NCI-H1105 (cell line): ENCODE measurements at regions not wholly inside any gene's neighbourhood (a gene's known extent, or its start where the extent isn't known, plus 50 kb on each side); places are given as distances from the start of the nearest gene placed in this dataset.

Experiments used
- DNase-seq: peaks from one replicate; lab custom pipeline; 2025; lab: John Stamatoyannopoulos, UW

DNA sequence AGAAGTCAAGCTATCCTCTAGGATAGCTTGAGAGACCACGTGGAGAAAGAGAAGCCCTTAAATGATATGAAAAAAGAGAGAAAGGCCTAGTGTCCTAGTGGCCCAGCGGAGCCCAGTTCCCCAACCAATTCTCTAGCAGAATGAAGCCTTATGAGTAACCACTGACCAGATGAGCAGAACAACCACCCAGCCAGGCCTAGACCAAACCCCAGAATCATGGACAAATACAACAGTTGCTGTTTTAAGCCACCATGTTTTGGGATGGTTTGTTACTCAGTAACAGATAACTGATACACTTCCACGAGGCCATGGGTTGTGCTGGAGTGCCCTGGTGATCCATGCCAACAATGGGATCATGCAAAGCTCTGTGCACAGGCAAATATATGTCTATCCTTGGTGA is 377.1 kb downstream of the SOX9 start:
- DNase-seq: no peak

DNA sequence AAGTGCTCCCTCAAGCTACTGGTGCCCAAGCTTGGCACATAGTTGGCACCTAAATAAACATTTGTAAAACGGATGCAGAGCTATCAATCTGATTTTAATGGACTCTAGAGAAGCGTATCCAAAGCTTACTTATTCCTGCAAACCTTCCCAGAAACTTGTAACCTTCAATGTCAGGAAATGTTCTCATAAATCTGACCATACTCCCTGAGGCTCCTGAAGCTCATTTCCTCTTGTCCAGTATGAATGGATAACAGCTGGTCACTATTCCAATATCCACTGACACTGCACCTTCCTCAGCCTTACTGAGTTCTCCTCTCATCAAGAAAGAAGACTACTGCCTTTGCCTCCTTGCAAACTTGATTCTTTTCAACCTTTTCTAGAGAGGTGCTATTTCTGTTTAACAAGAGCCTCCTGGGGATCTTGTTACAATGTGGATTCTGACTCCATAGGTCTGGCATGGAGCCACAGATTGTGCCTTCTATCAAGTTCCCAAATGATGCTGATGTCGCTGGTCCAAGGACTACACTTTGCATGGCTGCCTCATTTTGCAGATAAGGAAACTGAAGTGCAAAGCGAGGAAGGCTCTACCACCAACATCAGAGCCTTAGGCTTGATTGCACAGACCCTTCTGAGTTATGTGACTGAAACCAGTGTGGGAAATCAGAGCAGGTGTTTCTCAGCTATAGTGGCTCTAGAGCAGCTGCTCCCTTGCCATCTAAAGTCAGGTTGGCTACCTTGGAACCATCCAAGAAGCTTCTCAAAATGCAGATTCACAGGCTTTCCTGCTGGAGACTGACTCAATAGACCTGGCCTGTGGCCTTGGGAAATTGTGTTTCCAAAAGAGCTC is 377.8 kb downstream of the SOX9 start:
- DNase-seq: no peak

DNA sequence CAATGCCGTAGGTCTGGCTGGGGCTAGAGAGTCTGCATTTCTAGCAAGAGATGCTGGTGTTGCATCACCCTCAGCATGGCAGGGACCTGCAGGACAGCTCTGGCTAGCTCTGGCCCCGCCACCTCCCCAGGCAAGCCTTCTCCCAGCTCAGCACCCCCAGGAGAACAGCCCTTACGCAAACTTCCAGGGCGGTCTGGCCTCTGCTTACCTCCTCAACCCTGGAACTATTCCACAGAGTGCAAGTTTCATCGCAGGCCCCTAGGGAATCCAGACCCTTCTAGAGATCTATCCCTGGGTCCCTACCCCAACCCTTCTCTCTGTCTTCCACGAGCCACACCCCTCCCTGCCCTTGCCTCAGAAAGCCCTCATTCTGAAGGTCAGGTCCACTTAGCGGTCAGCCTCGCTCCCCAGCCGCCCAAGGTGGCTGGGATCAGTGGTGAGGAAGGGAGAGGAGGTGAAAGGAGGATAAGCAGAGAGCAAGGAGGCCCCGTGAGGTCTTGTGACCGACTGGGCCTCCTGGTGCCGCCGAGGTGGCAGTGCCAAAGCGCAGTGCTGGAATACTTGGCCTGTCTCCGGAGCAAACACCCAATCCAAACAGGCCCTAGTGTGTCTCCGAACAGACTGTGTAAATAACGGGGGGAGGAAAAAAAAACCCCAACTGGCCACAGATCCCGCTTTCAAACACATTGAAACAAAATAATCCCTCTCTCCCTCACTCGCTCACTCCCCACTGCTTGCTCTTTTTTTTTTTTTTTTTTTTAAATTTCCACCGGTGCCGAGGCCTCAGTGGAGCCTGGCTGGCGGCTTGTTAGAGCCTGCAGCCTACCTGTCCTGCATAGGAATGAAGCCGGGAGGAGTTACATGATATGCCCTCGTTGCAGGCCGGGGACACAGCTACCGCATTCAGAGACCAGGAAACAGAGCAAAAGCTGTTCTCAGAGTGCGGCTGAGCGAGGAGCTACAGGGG is 380.9 kb downstream of the SOX9 start:
- no peak for DNase-seq

DNA sequence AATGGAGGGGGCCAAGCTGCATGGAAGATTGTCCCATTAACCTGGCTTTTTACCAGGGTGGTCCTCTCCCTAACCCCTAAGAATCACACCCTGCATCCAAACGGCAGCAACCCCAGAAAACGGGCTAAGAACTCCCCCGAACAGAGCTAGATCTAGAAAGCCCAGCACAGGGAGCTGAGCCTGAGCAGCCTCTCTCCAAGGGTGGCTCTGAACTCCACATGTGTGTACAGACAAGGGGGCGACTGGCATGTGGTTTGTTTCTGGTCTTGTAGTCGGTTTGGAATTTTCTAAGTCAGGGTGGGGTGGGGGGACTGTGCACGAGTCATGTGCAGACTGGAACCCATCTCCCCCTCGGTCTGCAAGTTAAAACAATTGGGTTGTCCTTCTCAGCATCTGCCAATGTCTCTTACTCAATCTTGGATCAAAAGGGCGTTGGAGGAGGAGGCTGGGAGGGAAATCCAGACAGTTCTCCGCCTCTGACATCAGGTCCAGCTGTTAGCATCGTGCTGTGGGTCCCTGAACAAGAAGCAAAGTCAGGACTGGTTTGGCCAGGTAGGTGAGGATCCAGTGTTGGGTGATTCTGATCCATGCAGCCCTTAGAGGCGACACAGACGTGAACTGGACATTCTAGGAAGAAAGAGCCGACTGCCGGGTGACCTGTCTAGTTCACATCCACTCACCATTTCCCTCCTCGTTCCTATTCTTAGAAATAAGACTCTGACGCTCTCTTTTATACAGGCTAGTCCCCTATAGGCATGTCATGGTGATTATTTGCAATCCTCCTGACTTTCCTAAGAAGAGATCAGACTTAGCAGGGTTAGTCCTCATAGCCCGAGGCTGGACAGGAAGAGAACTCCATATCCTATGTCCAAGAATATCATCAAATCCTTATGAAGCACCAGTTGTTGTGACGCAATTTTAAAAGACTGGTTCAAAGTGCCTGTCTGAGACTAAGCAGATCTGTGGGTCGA is 381.8 kb downstream of the SOX9 start:
- DNase-seq: no peak

DNA sequence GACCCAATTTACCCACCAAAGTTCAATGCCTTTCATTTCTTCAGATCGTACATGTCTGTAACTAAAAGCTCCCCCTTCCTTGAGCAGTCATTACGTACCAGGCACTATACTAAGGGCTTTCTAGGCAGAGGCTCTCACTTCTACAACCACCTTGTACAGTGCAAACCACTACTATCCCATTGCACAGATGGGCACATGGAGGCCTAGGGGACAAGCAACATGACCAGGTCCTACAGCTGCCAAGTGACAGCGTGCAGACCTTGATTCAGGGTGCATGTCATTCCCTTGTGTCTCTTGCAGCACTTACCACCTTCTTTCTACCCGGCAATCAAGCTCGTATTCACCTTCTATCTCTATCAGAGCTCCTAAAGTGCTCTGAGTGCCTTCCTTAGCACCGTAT is 382.7 kb downstream of the SOX9 start:
- DNase-seq: no peak

DNA sequence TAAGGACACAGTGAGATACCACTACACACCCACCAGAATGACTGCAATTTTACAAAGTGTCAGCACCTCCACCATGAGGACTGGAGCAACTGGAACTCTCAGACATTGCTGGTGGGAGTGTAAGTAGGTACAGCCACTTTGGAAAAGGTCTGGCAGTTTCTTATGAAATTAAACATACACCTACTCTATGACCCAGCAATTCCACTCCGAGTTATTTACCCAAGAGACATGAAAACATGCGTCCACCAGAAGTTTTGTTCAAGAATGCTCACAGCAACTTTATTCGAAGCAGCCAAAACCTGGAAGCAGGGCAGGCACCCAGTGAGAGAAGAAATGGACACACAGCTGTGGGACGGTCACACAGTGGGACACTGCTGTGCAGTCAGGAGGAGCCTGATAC is 384.0 kb downstream of the SOX9 start:
- DNase-seq: no peak

DNA sequence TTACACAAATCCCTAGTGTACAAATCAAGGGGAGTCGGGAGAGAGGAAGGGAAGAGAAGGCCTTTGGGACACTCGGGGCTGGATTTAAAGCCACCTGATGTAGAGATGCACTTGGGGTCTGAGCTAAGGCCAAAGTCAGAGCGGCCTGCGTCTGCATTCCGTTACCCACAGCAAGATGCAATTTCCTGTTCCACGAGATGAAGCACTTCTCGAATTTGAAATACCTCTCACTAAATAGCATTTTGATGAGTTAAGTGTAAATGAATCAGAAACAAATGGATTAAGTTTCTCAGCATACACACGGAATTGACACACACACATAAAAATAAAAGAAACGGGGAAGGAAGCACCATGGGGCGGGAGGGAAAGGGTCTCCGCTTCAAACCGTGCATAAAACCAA is 386.0 kb downstream of the SOX9 start:
- DNase-seq: no peak

DNA sequence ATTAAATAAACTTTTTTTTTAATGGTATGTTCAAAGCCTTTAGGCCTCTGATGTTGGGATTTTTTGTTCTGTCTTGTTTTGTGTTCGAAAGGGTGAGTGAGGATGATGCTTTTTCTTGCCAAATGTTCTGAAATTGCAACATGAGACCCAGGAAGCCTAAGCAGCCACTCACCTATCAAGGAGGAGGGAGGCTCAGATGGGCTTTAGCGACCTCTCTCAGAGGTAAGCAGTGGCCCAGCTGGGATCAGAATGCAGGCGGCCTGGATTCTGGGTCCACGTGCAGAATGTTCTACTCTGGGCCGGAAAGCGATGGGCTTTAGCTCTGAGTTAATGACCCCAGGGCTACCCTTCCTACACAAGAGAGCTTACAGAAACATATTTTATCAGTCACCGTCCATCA is 386.6 kb downstream of the SOX9 start:
- DNase-seq: no peak

DNA sequence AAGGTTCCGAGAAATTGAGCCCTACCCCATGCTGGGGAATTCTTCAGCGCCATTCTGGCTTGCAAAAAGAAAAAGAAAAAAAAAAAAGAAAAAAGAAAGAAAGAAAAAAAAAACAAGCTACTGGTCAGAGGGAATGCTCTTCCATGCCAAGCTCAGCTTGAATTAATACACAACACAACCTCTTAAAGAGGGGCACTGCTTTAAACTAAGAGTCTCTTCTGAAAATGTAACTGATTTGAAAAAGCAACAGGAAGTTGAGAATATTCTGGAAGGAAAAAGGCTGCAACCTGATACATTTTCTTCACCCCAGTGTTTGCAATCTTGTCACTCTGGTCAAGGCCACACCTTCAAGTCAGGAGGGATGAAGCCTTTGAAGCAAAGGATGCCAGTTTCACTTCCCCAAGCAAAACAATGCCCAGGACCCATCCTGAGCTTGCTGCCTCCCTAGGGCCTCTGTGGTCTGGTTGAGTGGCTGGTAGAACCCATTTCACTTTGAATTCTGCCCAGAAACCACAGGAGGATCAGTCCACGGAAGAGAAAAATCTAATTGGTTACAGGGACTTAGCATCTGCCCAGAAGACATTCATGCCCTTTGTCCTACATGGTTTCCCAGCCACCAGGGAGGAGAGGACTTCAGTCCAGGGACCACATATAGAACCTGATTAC is 389.7 kb downstream of the SOX9 start:
- DNase-seq: no peak

DNA sequence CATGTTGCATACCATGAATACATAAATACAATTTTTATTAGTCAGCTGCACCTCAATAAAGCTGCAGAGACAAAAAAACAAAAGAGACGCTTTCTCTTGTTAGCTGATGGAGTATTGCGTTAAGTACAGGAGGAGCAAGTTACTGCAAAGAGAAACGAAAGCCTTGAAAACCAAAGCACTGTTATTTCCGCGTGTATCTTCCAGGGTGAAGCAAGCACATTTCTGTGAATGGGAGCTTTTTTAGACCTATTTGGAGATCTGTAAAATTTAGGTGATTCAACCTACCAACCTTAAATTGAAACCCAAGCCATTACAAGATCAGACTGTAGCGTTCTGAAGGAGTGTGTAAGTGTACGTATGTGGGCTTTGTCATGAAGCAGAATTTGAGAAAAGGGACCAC is 390.4 kb downstream of the SOX9 start:
- no peak for DNase-seq

DNA sequence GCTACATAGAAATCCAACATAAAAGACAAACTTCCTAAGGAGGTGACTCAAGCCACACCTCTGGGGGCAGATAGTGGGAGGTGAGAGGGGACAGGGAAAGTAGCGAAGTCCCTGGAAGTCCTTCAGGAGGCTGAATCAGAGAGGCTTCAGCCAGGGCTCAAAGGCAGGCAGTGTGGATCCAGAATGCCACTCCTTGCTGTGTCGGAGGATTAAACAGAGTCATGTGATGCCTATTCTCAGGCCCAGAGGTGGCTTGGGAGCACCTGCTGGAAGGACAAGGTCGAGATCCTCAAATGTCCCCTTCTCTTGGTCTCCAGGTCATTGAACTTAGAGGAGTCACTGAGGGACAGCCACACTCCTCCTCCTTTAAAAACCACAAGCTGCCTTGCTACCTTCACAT is 391.1 kb downstream of the SOX9 start:
- DNase-seq: no peak

DNA sequence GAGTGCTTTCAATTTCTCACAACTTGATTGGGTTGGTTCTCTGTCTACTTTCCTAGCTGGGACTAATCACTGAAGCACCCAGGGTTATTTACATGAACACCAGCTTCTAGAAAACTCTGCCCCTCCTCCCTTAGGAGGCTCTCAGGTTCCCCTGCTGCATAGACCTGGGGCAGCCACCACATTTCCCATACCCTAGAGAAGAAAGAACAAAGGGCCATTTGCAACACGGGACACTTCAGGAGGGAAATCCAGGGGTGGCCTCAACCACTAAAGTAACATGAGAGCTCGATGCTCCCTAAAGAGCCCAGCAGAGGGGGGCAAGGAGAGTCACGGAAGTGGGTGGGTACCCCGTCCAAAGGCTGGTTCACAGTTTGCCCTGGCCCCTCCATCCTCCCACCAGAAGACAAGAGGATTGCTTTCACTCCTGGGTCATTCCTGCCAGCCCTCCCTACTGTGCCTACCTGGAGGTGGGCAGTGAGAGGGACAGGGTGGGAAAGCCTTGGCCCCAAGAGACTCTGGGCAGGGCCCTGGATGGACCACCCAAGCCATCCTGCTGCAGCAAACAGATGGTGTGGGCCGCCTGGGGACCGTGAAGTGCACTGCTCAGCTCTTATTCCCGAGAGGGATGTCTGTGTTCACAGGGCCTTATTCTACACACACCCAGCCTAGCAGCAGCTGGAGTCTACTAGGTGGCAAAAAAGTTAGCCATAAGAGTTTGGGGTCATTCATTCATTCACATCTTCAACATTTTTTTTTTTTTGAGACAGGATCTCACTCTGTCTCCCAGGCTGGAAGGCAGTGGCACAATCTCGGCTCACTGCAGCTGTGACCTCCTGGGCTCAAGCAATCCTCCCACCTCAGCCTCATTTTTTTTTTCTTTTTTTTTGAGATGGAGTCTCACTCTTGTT is 392.1 kb downstream of the SOX9 start:
- DNase-seq: no peak

DNA sequence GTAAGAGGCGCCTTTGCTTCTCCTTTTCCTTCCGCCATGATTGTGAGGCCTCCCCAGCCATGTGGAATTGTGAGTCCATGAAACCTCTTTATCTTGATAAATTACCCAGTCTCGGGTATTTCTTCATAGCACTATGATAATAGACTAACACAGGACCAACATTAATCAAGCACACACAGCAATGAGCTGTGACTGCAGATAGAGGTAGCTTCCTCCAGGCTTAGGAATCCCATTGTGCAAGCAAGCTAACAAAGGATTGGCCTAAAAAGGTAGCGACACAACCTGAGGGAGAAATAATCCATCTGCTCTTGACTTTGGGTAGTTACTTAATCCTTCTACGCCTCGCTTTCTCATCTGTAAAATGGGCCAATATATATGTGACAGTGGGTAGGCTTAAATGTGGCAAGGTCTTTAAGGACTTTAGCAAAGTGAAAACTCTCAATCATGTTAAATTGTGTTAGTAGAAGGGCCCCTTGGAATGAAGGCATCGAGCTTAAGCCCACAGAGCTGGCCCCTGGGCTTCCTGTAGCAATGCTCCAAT is 393.6 kb downstream of the SOX9 start:
- DNase-seq: no peak

DNA sequence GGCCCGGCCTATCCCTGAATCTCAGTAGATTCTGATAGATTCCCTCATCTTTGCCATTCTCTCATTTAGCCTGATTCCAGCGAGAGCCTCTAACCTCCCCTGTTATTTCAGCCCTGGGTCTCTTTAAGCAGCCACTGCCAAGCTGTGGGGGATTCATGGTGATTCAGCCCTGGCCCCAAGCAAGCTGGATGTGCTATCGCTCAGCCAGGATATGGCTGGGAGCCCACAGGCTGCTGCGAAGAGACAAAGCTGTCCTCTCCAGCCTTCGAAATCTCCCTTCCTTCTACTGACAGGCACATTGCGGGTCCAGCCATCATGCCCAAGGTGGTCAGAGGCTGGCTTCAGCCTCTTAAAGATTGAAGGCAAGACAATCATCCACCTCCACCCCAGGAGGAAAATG is 394.1 kb downstream of the SOX9 start:
- no peak for DNase-seq

DNA sequence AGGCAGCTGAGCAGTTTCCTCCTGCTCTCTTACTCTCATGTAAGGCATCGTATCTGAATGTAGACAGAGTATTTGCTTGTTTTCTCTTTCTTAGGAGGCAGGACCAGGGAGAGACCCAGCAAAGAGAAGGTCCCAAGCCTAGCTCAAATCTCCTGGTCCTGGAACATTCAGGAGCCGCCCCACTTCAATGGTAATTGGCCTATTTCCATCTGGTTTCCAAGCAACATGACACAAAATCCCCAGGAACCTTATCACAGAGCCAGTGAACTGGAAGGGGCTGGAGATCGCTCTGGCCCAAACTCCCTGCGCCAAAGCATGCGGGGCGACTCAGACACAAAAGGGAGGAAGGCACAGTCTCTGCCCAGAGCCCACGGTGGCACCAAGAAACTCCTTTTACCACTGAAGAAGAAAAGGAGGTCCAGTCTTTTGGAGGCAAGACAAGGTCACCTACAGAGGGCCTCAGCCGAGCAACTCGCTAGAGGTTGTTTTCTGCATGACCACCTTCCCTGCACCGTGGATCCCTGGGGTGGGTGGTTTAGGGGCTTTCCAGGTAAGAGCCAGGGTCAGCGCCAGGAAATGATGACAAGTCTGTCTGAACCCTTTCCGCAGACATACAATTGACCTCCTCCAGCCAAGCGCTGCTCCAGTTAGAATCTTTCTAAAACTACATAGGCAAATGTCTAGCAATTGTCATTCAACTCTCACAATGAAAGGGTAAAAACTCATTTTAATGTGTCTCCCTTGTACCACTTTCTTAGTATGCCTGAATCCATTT is 394.7 kb downstream of the SOX9 start:
- DNase-seq: no peak

DNA sequence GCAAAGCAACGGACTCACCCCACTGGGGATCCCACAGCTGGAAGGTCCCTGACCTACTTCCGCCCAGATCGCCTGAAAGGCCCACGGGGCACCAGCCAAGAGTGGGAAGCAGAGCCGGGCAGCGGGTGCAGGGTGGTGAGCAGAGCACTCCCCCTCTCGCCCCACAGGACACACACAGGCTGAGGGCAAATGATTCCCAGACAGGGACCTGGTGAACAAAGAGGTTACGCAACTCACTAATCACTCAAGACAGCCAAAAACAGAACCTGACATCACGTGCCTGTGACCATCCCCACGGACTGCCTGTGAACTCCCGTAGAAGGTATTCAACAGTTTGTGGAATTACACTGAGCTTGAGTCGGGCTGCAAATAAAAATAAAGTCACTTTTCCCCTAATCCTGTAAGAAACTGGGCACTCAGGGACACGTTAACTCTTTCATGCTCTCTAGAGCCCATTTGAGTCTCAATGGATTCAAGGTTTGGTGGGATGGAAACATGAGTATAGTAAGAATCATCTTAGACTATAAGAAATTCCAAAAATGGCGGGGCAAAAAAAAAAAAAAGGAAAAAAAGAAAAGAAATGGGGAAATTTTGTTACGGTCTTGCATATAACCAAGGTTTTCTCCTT is 396.1 kb downstream of the SOX9 start:
- no peak for DNase-seq

DNA sequence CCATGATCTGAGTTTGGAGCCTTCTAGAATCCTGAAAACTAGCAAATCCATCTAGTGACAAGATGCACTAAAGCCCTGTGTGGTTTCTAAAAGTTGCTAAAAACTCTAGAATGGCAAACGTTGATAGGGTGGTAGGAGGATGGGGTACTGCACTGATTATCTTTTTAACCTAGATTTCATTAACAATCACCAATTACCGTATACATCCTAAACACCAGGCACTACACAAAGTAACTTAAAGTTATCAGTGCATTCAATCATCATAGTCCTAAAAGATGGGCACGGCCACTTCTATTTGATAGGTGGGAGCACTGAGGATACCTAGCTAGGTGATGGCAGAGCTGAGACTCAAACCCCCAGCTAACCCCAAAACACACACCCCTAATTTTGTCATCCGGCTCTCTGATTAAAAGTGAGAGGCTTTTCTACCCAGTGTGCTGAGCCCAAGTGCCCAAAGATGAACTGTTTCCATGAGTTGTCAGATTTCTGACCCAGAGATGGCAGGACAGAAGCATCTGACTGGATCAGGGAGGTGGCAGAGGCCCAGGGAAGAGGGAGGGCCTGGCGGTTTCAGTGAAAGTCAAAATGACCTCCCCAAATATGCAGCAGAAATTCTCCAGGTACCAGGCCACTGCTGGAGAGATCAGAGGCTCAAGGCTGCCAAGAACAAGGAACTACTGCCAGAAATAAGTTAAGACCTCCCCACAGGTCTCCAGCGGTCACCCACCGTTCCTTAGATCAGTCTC is 396.8 kb downstream of the SOX9 start:
- DNase-seq: no peak

DNA sequence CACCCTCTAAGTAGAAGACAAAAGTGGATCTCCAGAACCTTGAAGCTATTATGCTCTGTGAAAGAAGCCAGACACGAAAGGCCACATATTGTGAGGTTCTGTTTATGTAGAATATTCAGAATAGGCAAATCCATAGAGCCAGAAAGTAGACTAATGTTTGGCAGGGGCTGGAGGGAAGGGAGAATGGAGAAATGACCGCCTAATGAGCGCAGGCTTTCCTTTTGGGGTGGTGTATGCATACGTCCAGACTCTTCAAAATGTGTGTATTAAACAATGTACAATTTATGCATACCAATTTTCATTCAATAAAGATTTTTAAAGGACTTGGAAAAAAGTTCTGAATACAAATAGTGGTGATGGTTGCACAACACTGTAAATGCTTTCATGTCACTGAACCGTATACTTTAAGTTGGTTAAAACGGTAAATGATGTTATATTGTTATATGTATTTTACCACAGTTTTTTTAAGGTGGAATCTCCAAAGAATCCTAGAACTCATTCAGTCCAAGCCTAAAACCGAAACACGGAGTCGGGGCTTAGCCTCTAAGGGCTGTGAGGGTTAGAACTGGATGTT is 397.4 kb downstream of the SOX9 start:
- no peak for DNase-seq
